GM13976 (cell line): ENCODE measurements at regions not wholly inside any gene's neighbourhood (a gene's known extent, or its start where the extent isn't known, plus 50 kb on each side); places are given as distances from the start of the nearest gene placed in this dataset.
"Not testable (repeated sequence)": the region's sequence is repeated elsewhere in the genome, so short reads cannot be mapped to it uniquely, and the experiment has no call there.

ENCODE experiments used
- DNase-seq: peaks from one replicate; pipeline ENCODE4 v3.0.0; 2012; ENCODE audit warnings: low spot score
- CTCF ChIP-seq: IDR thresholded peaks from 2 replicates; pipeline ENCODE4 v1.5.1; 2012; ENCODE audit warnings: borderline replicate concordance, mild to moderate bottlenecking; ENCODE audit not compliant: insufficient read depth; ENCODE audit errors: extremely low read depth, missing control alignments, control extremely low read depth
- in situ Hi-C: fragments of 300-500 bp; cut with MboI; formaldehyde crosslinking; loops from one replicate; pipeline ENCODE4 v1.12.0; 2022; ENCODE audit warnings: low sequenced_read_pairs, mixed read lengths, inconsistent platforms; ENCODE audit not compliant: unreplicated experiment

DNA sequence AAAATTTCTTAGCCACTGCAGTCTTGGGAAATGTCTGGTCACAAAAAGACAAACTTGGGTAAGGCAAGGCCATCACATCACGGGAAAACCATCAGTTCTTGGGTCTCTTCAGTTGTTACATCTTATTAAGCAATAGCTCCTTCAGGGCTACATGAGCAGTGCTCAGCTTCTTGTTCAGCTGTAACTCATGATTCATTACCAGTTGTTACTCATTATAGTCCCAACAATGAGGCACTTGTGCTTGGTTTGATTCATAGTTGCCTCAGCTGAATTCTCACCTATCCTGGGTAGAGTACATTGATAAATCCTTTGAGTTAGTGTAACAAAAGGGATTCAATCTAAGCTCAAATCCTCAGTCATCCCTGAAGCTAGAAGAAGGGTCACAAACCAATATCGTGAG lies 102.4 kb upstream of the DCC start:
- in situ Hi-C loops: no loop called here
- TF ChIP-seq CTCF: no peak
- DNase-seq: no peak

DNA sequence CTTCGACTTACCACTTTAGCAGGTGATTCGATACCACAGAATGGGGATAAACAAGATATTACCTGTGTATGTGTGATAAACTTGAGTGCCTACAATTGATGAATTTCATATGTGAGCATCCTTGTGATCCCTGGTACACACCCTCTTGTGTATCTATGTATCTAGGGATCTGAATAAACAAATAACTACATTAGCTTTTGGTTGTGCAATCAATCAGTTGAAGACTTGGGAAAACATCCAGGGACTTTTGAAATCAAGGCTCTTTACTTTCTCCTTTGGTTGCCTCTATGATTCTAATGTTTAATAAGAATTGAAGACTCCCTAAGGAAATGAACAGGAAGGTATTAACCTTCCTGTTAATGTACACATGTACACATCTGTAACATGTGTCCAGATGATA lies 97.3 kb upstream of the DCC start:
- DNase-seq: no peak
- no peak for TF ChIP-seq CTCF
- in situ Hi-C loops: no loop called here

DNA sequence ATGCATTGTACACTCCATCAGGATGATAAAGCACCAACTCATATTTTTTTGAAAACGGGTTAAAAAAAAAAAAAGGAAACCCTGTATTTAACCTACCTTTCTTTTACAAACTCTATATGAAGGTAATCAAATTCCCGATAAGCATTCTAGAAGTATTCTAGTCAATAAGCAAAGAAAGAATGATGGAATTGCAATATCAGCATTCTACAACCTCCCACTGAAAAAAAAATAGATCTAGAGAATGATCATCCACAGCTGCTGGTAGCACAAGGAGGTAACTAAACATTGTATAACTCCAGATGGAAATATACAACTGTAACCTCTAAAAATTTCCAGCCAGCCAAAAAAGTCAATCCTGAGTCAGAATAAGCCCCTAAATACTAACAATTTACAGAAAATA lies 95.3 kb upstream of the DCC start:
- no peak for TF ChIP-seq CTCF
- no peak for DNase-seq
- in situ Hi-C loops: no loop called here

DNA sequence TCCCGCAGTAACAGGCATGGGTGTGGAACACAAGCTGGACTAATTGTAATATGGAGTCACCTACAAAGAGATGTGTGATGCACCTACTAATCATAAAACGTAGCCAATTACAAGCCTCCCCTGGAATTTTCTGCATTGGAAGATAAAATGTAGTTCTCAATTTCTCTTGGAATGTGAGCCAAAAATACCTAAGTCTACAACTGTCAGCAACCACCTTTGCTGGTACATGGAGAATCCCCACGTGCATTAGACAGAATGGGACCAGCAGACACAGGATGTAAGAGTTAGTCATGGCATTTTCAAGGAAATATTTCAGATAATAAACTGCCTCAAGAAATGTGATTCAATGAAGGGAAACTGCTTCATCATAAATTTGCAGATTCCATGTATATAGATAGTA lies 85.6 kb upstream of the DCC start:
- in situ Hi-C loops: no loop called here
- no peak for TF ChIP-seq CTCF
- DNase-seq: no peak

- in situ Hi-C loops, DNase-seq: not testable (repeated sequence)
These were observed 82.6 kb upstream of the DCC start for GRCh38 chr18:52257417-52257816.

GRCh38 chr18:52275817-52276216 lies 64.2 kb upstream of the DCC start:
- no peak for DNase-seq
- in situ Hi-C loops: no loop called here
- no peak for TF ChIP-seq CTCF

DNA sequence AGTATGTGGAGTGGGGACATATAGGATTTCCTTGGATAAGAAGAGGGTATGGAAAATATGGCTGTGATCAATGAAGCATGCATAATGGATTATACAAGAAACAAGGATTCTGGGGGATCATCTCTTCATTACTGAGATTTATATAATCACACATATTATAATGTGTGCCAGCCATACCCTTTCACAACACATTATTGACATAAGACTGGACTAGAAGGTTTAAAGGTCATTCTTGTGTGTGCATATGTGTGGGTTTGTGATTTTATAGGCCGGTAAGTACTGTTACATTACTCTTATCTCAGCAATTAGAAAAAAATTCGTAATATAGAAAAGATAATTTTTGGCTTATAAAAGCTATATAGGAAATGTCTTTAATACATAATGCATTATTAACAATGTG lies 62.2 kb upstream of the DCC start:
- no peak for DNase-seq
- no peak for TF ChIP-seq CTCF
- in situ Hi-C loops: no loop called here
